Lower leg skin (tissue), 4 donors: ENCODE measurements at regions not wholly inside any gene's neighbourhood (a gene's known extent, or its start where the extent isn't known, plus 50 kb on each side); places are given as distances from the start of the nearest gene placed in this dataset.
"Not testable (repeated sequence)": the region's sequence is repeated elsewhere in the genome, so short reads cannot be mapped to it uniquely, and the experiment has no call there.

Source experiments
- DNase-seq, 2 donors: peaks; one replicate each; pipeline ENCODE4 v3.0.0-alpha.2; 2019; ENCODE audit warnings: low spot score in 2 of 2
- H3K4me3 ChIP-seq: fragments of 200-600 bp; sonication (generic); 2 replicates; pipeline ENCODE4 v1.5.1; 2017; ENCODE audit warnings: mild to moderate bottlenecking, low read depth; ENCODE audit not compliant: poor library complexity, severe bottlenecking
- CTCF ChIP-seq, 3 donors: fragments of 450-650 bp; IDR thresholded peaks; one replicate each; pipeline ENCODE4 v1.5.1; 2016; ENCODE audit warnings: antibody characterized with exemption in 3 of 3, mild to moderate bottlenecking in 3 of 3, moderate library complexity in 2 of 3
- POLR2A ChIP-seq, 2 donors: fragments of 450-650 bp; IDR thresholded peaks; one replicate each; pipeline ENCODE4 v1.6.1; 2016 to 2017; ENCODE audit warnings: antibody characterized with exemption in 2 of 2, mild to moderate bottlenecking in 1 of 2, moderate library complexity in 1 of 2
- WGBS, 2 donors: methylation state at CpG; one replicate each; pipeline ENCODE4 v1.1.5; 2018; 5-methylcytosine and 5-hydroxymethylcytosine counted together
- intact Hi-C: fragments of 100-400 bp; cut with DNase I; formaldehyde crosslinking; loops from one replicate; pipeline ENCODE4 v1.15.0; 2023; ENCODE audit warnings: low total_unique reads

- WGBS, 2 donors, result 93 to 94% methylated on average over 3 of the region's 3 CpGs
- H3K4me3 ChIP-seq, result no peak overlapping the region
- TF ChIP-seq POLR2A (IDR thresholded peaks at IDR 0.05), result no peak
- no peak for TF ChIP-seq CTCF (IDR thresholded peaks at IDR 0.05)
- no peak for DNase-seq
- intact Hi-C loops, result no loop called here
Measured at GRCh38 chr1:70827030-70827429, 220.6 kb downstream of the PTGER3 start.

- H3K4me3 ChIP-seq, result no peak overlapping the region
- WGBS, 2 donors, result 93 to 100% methylated on average over 1 of the region's 1 CpG
- DNase-seq, result no peak
- intact Hi-C loops, result no loop called here
- TF ChIP-seq CTCF (IDR thresholded peaks at IDR 0.05) (no peak), POLR2A (IDR thresholded peaks at IDR 0.05) (no peak)
Measured at GRCh38 chr1:70828177-70828576, 219.4 kb downstream of the PTGER3 start.

- H3K4me3 ChIP-seq, intact Hi-C loops, DNase-seq: not testable (repeated sequence)
- WGBS, 2 donors, result 76 to 83% methylated on average over 2 of the region's 2 CpGs
Measured at GRCh38 chr1:70834365-70834764, 213.3 kb downstream of the PTGER3 start.

- TF ChIP-seq POLR2A (IDR thresholded peaks at IDR 0.05) (no peak), CTCF (IDR thresholded peaks at IDR 0.05) (no peak)
- intact Hi-C loops, result no loop called here
- 73 to 80% methylated on average over 1 of the region's 1 CpG for WGBS, 2 donors
- no peak overlapping the region for H3K4me3 ChIP-seq
- DNase-seq, result no peak
Measured at GRCh38 chr1:70836456-70836855, 211.2 kb downstream of the PTGER3 start.

- intact Hi-C loops, result no loop called here
- H3K4me3 ChIP-seq, result no peak overlapping the region
- DNase-seq, result no peak
- TF ChIP-seq CTCF (IDR thresholded peaks at IDR 0.05) (no peak), POLR2A (IDR thresholded peaks at IDR 0.05) (no peak)
- 47 to 52% methylated on average over 3 of the region's 3 CpGs for WGBS, 2 donors
Measured at GRCh38 chr1:70840260-70840953, 207.2 kb downstream of the PTGER3 start.

GRCh38 chr1:70842562-70842961, 205.1 kb downstream of the PTGER3 start:
- TF ChIP-seq POLR2A (IDR thresholded peaks at IDR 0.05) (no peak), CTCF (IDR thresholded peaks at IDR 0.05) (no peak)
- H3K4me3 ChIP-seq, result no peak overlapping the region
- intact Hi-C loops, result no loop called here
- no peak for DNase-seq
- WGBS, 2 donors, result 87 to 89% methylated on average over 1 of the region's 1 CpG
